Activated CD4-positive, alpha-beta T cell treated with anti-CD3 and anti-CD28 coated beads for 36 hours (primary cell): ENCODE measurements at regions not wholly inside any gene's neighbourhood (a gene's known extent, or its start where the extent isn't known, plus 50 kb on each side); places are given as distances from the start of the nearest gene placed in this dataset.

Experiments used
- ATAC-seq: fragments of 200-7000 bp; cut with Tn5 transposase; one replicate; pipeline ENCODE4 v1.10.0; 2021; ENCODE audit warnings: mild to moderate bottlenecking, moderate library complexity
- CTCF ChIA-PET: fragments of 350-600 bp; sonication (Branson Sonifier 250); formaldehyde crosslinking; loops from one replicate; lab custom pipeline; 2021; ENCODE audit warnings: antibody characterized with exemption; lab: Charles Lee
- POLR2A ChIA-PET: fragments of 350-600 bp; sonication (Branson Sonifier 250); formaldehyde crosslinking; loops from one replicate; lab custom pipeline; 2021; ENCODE audit warnings: antibody characterized with exemption, inconsistent platforms; lab: Charles Lee
- DNase-seq: peaks from one replicate; pipeline ENCODE4 v3.0.0-alpha.2; 2020
- H3K27ac Mint-ChIP-seq: one replicate; pipeline ENCODE4 v1.8.0; 2021; ENCODE audit warnings: mixed read lengths
- H3K27me3 Mint-ChIP-seq: one replicate; pipeline ENCODE4 v1.8.0; 2021; ENCODE audit warnings: mixed read lengths
- H3K36me3 Mint-ChIP-seq: one replicate; pipeline ENCODE4 v1.8.0; 2021; ENCODE audit warnings: low read depth, mixed read lengths
- H3K4me1 Mint-ChIP-seq: one replicate; pipeline ENCODE4 v1.8.0; 2021; ENCODE audit warnings: mixed read lengths
- H3K4me3 Mint-ChIP-seq: one replicate; pipeline ENCODE4 v1.8.0; 2021; ENCODE audit warnings: mild to moderate bottlenecking, moderate library complexity, mixed read lengths
- H3K9me3 Mint-ChIP-seq: one replicate; pipeline ENCODE4 v1.8.0; 2021; ENCODE audit warnings: low read depth, mixed read lengths
- intact Hi-C, 2 experiments: fragments of 100-400 bp; cut with DNase I in 1 of 2; cut with micrococcal nuclease in 1 of 2; formaldehyde crosslinking; loops; one replicate each; pipeline versions ENCODE4 v1.14.2 to v1.15.1; 2022 to 2024; cut with DNase I, micrococcal nuclease

DNA sequence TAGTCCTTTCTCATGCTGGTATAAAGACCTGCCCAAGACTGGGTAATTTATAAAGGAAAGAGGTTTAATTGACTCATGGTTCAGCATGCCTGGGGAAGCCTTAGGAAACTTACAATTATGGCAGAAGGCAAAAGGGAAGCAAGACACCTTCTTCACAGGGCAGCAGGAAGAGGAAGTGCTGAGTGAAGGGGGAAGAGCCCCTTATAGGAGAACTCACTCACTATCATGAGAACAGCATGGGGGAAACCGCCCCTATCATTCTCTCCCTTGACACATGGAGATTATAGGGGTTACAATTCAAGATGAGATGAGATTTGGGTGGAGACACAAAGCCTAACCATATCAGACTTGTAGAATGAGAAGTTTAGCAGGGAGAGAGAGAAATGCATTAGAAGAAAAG is 373.3 kb upstream of the DIAPH2 start:
- POLR2A ChIA-PET, result no interaction called here
- H3K36me3 Mint-ChIP-seq, result no peaks in the 10 kb centered on the region

DNA sequence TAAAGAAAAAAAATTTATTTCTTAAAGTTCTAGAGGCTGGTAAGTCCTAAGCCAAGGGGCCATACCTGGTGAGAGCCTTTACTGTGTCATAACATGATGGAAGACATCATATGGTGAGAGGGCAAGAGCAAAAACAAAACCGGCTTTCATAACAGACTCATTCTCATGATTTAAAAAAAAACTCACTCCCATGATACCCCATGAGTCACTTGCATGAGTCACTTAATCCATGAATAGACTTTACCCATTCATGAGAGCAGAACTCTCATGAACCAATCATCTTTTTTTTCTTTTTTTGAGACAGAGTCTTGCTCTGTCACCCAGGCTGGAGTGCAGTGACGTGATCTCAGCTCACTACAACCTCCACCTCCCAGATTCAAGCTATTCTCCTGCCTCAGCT is 369.7 kb upstream of the DIAPH2 start:
- CTCF ChIA-PET, result no interaction called here
- intact Hi-C loops, result no loop called here
- Mint-ChIP-seq H3K9me3 (peaks cover 5% of the 10 kb centered on the region), H3K27me3 (no peaks in the 10 kb centered on the region), H3K4me1 (no peaks in the 10 kb centered on the region), H3K27ac (no peak overlapping the region), H3K36me3 (no peaks in the 10 kb centered on the region), H3K4me3 (no peak overlapping the region)
- POLR2A ChIA-PET, result no interaction called here
- ATAC-seq (peak; percentile 55), DNase-seq (no peak)

More for the DNA sequence above, 373.3 kb upstream of the DIAPH2 start:
- Mint-ChIP-seq H3K9me3 (peaks cover 5% of the 10 kb centered on the region), H3K27me3 (no peaks in the 10 kb centered on the region), H3K4me3 (no peak overlapping the region), H3K27ac (no peak overlapping the region), H3K4me1 (no peaks in the 10 kb centered on the region)
- DNase-seq, result no peak
- intact Hi-C loops, result no loop called here
- no peak for ATAC-seq
- CTCF ChIA-PET, result no interaction called here

DNA sequence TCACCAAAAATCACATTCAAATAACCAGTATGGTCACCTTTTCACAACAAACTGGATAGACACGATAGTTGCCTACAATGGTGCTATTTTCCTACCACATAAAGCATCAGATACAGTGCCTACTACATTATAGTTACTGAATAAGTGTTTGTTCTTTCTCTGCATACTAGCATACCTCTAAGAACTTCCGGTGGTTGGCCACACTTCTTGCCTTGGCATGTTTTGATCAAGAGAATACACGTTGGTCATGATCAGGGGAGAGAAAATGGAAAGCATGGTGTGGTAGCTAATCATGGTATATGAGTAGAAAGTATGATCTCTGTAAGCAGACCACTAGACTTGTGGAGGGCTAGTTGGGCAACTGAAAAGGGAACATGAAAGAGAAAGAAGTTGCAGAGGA is 322.8 kb upstream of the DIAPH2 start:
- CTCF ChIA-PET, result no interaction called here
- H3K9me3 Mint-ChIP-seq, result no peaks in the 10 kb centered on the region
- no peaks in the 10 kb centered on the region for H3K36me3 Mint-ChIP-seq
- no peaks in the 10 kb centered on the region for H3K27me3 Mint-ChIP-seq
- no peak overlapping the region for H3K27ac Mint-ChIP-seq
- no peak overlapping the region for H3K4me3 Mint-ChIP-seq
- ATAC-seq (no peak), DNase-seq (no peak)
- intact Hi-C loops, result no loop called here
- no peaks in the 10 kb centered on the region for H3K4me1 Mint-ChIP-seq
- POLR2A ChIA-PET, result no interaction called here

DNA sequence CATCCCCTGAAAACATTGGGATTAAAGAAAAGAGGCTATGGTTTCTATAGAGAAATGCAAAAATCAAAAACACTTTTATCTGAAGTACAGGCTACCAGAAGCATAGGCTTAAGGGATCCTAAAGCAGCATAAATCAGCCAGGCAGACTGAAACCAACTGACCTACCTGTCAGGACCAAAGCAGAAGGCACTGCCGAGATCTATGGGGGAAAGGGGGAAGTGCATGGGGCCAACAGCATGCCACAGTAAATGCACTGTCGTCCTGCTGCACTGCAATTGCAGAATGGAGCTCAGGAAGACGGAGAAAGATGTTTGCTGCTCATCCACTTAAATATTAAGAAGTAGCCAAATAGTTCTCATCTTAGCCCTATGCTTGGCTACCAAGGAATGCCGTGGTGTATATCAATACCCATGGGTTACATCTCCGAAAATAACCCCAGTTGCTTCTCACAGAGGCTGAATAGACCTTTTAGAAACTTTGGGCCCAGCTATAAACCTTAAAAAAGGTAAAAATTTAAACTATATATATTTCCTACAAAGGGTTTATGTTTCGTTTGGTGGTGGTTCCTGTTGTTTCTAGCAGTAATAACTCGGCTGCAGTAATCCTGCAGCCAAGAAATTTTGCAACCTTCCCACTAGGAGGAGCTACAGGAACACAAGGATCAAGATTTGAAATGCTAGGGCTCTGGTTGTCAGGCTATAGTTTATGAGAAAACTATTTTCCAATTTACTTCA is 312.2 kb upstream of the DIAPH2 start:
- DNase-seq (no peak), ATAC-seq (no peak)
- Mint-ChIP-seq H3K4me3 (no peak overlapping the region), H3K27ac (no peak overlapping the region), H3K4me1 (no peaks in the 10 kb centered on the region), H3K9me3 (no peaks in the 10 kb centered on the region), H3K36me3 (no peaks in the 10 kb centered on the region), H3K27me3 (no peaks in the 10 kb centered on the region)
- ChIA-PET POLR2A (no interaction called here), CTCF (no interaction called here)
- intact Hi-C loops, result no loop called here

DNA sequence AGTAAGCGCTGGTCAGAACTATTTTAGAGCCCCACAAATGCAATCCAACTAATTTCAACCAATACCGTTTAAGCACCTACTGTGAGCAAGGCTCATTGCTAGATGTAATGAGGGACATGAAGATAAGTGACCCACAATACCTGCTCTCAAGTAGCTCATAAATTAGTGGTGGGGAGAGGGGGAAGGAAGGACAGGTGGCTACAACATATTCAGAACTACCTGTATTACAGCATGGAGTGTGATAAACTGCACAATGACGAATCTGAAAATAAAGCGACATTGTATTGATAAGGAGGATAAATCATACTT is 311.6 kb upstream of the DIAPH2 start:
- POLR2A ChIA-PET, result no interaction called here
- no peak for DNase-seq
- no peak overlapping the region for H3K27ac Mint-ChIP-seq
- H3K27me3 Mint-ChIP-seq, result no peaks in the 10 kb centered on the region
- intact Hi-C loops, result no loop called here
- H3K36me3 Mint-ChIP-seq, result no peaks in the 10 kb centered on the region
- no peaks in the 10 kb centered on the region for H3K4me1 Mint-ChIP-seq
- H3K9me3 Mint-ChIP-seq, result no peaks in the 10 kb centered on the region
- no peak for ATAC-seq
- H3K4me3 Mint-ChIP-seq, result no peak overlapping the region
- CTCF ChIA-PET, result no interaction called here

DNA sequence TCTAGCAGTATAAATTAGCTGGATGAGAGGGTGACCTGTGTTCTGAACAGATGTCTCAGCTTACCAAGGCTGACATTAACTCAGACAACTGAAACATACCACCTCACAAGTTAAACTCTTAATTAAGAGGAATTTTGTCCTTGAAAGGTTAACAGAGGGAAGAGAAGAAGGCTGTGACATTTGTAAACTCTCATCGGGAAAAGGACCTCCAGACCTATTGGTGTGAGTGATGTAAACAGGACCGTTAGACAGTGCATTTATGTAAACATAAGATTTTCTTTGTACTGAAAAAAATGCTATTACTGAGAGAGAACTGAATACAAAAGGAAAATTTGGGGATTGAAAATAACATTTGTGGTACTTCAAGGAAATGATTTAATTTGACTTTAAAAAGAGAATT is 308.4 kb upstream of the DIAPH2 start:
- intact Hi-C loops, result no loop called here
- ATAC-seq, result no peak
- ChIA-PET CTCF (no interaction called here), POLR2A (no interaction called here)
- Mint-ChIP-seq H3K9me3 (no peaks in the 10 kb centered on the region), H3K4me1 (no peaks in the 10 kb centered on the region), H3K4me3 (no peak overlapping the region), H3K27ac (no peak overlapping the region), H3K36me3 (no peaks in the 10 kb centered on the region), H3K27me3 (no peaks in the 10 kb centered on the region)
- no peak for DNase-seq

DNA sequence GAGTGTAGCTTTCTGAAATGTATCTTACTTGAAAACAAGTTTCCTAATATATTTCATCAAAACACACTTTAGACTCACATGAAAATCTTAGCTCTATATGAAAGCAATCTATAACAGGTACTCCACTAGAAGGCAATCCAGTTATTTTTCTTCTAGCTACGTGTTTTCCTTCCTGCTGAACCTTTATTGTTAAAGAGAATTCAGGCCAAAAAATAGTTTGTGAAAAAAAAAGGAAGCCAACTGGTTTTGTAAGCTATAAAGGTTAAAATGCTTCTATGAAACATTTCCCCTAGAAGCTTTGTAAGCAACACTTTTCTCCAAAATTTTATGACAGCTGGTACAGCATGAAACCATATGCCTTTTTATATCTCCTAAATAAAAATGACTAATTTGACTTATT is 304.7 kb upstream of the DIAPH2 start:
- Mint-ChIP-seq H3K27ac (no peak overlapping the region), H3K9me3 (no peaks in the 10 kb centered on the region), H3K27me3 (no peaks in the 10 kb centered on the region), H3K4me3 (no peak overlapping the region), H3K4me1 (no peaks in the 10 kb centered on the region), H3K36me3 (no peaks in the 10 kb centered on the region)
- POLR2A ChIA-PET, result no interaction called here
- CTCF ChIA-PET, result no interaction called here
- intact Hi-C loops, result no loop called here
- DNase-seq (no peak), ATAC-seq (no peak)

DNA sequence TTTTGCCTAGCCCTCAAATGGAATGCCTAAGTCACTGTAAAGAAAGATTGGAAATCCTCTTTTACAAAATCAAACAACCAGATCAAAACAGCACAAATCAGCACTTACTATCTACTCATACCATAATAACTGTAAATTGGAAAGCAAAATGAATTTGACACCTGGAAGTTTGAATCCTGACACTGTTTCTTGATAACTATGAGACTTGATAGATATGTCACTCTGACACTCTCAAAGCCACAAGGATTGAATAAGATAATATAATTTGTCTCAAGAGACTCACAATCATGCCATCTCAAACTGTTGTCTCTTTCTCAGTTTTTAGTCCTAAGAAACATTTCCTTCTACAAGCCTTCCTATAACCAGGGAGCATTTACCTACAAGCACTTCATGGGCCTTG is 302.6 kb upstream of the DIAPH2 start:
- DNase-seq (no peak), ATAC-seq (no peak)
- Mint-ChIP-seq H3K27ac (no peak overlapping the region), H3K27me3 (no peaks in the 10 kb centered on the region), H3K36me3 (no peaks in the 10 kb centered on the region), H3K4me3 (no peak overlapping the region), H3K9me3 (no peaks in the 10 kb centered on the region), H3K4me1 (no peaks in the 10 kb centered on the region)
- ChIA-PET POLR2A (no interaction called here), CTCF (no interaction called here)
- intact Hi-C loops, result no loop called here

DNA sequence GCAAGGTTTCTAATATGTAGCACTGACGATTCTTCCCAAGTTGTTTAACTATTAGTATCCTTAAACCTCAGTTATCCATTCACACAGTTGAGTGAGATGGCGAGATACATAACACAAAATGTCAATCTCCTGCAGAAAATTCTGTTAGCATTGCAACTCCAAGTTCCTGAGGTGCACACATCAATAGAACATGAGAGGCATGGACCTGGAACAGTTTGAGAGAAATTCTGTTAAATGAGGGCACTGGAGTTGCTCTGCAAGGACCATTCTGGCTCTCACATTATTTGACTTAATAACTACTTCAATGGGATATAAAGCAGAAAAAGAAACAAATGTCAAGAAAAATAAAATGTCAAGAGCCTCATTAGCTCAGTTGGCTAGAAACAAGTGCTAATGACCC is 301.2 kb upstream of the DIAPH2 start:
- Mint-ChIP-seq H3K4me1 (no peaks in the 10 kb centered on the region), H3K27me3 (no peaks in the 10 kb centered on the region), H3K27ac (no peak overlapping the region), H3K4me3 (no peak overlapping the region), H3K36me3 (no peaks in the 10 kb centered on the region), H3K9me3 (no peaks in the 10 kb centered on the region)
- no peak for ATAC-seq
- intact Hi-C loops, result no loop called here
- DNase-seq, result no peak
- ChIA-PET POLR2A (no interaction called here), CTCF (no interaction called here)

DNA sequence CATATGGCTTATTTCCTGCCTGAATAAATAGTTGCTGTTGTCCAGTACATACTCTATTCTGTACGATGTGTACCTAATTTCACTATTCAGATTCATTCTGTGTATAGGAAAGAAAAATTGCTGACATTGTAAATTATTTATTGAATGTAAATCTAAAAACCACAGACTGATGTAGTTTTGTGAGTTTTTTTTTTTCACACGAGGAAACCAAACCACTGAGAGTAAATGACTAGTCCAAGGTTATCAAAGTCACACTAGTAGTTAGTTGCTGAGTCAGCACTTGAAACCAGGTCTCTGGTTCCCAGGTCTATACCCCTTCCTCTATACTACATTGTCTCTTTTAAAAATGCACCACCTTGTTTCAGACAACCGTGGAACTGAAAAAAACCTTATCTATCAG is 298.3 kb upstream of the DIAPH2 start:
- no peaks in the 10 kb centered on the region for H3K27me3 Mint-ChIP-seq
- ChIA-PET POLR2A (no interaction called here), CTCF (no interaction called here)
- H3K36me3 Mint-ChIP-seq, result no peaks in the 10 kb centered on the region
- no peaks in the 10 kb centered on the region for H3K4me1 Mint-ChIP-seq
- intact Hi-C loops, result no loop called here
- no peaks in the 10 kb centered on the region for H3K9me3 Mint-ChIP-seq
- H3K4me3 Mint-ChIP-seq, result no peak overlapping the region
- no peak for DNase-seq
- no peak overlapping the region for H3K27ac Mint-ChIP-seq
- ATAC-seq, result no peak

DNA sequence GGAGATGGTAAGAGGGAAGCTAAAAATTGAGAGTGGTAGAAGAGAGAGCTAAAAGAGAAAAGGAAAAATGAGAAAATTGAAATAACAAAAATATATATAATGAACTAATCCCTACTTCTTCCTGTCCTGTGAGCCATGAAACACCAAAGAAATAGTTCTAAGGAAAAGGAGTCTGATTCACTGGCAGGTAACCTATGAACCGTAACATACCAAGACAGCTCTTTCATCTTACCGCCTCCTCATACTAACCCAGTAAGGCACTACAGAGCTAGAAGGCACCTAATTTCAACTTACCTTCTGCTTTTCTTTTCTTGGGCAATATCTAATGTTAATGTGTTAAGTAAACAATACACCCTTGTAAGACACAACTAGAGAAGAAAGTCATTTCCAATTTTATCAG is 297.7 kb upstream of the DIAPH2 start:
- no peaks in the 10 kb centered on the region for H3K27me3 Mint-ChIP-seq

DNA sequence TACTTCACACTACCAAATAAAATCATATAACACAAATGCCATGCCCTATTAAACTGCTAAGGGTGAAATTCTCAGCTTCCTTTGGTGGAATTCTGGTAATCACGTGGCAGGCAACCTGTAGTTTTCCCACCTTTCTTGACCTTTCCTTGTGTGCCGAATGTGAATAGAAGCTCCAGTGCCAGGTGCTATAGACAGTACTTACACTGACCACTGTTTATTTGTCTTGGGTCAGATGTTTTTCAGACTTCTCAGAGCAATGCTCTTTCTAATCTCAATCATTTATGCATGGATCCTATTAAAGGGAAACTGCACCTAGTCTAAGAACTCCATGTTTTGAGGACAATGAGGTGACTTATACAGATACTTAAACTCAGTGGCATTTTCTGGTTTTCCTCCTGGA is 296.8 kb upstream of the DIAPH2 start:
- intact Hi-C loops, result no loop called here
- ATAC-seq (no peak), DNase-seq (no peak)
- ChIA-PET CTCF (no interaction called here), POLR2A (no interaction called here)
- no peaks in the 10 kb centered on the region for H3K4me1 Mint-ChIP-seq
- no peaks in the 10 kb centered on the region for H3K9me3 Mint-ChIP-seq
- H3K36me3 Mint-ChIP-seq, result no peaks in the 10 kb centered on the region
- no peak overlapping the region for H3K4me3 Mint-ChIP-seq
- H3K27ac Mint-ChIP-seq, result no peak overlapping the region
- no peaks in the 10 kb centered on the region for H3K27me3 Mint-ChIP-seq

More for the DNA sequence above, 297.7 kb upstream of the DIAPH2 start:
- ATAC-seq, result no peak
- DNase-seq, result no peak
- Mint-ChIP-seq H3K4me1 (no peaks in the 10 kb centered on the region), H3K36me3 (no peaks in the 10 kb centered on the region), H3K4me3 (no peak overlapping the region), H3K9me3 (no peaks in the 10 kb centered on the region), H3K27ac (no peak overlapping the region)
- POLR2A ChIA-PET, result no interaction called here
- intact Hi-C loops, result no loop called here
- CTCF ChIA-PET, result no interaction called here
